Omental fat pad (tissue), 3 donors: ENCODE measurements at regions not wholly inside any gene's neighbourhood (a gene's known extent, or its start where the extent isn't known, plus 50 kb on each side); places are given as distances from the start of the nearest gene placed in this dataset. TPM values are rescaled to one million over a fixed set of nuclear protein-coding genes. Genes with fewer than 3 reads are reported as not detected.

Experiments
- ATAC-seq: fragments of 150-250 bp; one replicate; pipeline ENCODE4 v1.9.1; 2016; ENCODE audit warnings: mild to moderate bottlenecking, moderate library complexity; ENCODE audit not compliant: low FRiP score
- DNase-seq: peaks from one replicate; pipeline ENCODE4 v3.0.0-alpha.2; 2019; ENCODE audit warnings: low spot score
- small RNA-seq: library from RNA; depleted of rRNA; stranded (forward); fragments of <200 nt; gene quantifications from one replicate; pipeline ENCODE3, GENCODE V24; 2016
- TF ChIP-seq, protein P1 (sequence below), 3 donors: fragments of 450-650 bp; IDR thresholded peaks; one replicate each; pipeline ENCODE4 v1.5.1; 2016 to 2017; ENCODE audit warnings: antibody characterized with exemption in 3 of 3, mild to moderate bottlenecking in 3 of 3, moderate library complexity in 2 of 3

DNA sequence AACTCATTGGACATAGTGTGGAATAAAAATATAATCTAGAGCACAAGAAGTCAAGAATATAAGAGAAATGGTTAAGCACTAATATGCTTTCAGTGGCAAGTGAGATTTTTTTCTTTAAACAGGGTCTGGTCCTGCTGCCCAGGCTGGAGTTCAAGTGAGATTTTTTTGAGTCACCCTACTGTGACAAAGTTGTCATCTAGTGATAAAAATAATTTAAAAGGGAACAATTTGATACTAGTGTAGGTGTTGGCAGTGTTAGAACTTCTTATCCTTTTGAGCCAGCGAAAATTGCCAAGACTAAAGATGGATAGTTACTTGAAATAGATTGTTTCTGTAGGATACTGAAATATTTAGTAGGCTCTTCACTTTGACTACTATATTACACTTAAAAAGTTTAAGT is 67.9 kb upstream of the TECRL start:
- TF ChIP-seq, protein P1, sequence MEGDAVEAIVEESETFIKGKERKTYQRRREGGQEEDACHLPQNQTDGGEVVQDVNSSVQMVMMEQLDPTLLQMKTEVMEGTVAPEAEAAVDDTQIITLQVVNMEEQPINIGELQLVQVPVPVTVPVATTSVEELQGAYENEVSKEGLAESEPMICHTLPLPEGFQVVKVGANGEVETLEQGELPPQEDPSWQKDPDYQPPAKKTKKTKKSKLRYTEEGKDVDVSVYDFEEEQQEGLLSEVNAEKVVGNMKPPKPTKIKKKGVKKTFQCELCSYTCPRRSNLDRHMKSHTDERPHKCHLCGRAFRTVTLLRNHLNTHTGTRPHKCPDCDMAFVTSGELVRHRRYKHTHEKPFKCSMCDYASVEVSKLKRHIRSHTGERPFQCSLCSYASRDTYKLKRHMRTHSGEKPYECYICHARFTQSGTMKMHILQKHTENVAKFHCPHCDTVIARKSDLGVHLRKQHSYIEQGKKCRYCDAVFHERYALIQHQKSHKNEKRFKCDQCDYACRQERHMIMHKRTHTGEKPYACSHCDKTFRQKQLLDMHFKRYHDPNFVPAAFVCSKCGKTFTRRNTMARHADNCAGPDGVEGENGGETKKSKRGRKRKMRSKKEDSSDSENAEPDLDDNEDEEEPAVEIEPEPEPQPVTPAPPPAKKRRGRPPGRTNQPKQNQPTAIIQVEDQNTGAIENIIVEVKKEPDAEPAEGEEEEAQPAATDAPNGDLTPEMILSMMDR (IDR thresholded peaks at IDR 0.05), result no peak
- DNase-seq (no peak), ATAC-seq (no peak)

DNA sequence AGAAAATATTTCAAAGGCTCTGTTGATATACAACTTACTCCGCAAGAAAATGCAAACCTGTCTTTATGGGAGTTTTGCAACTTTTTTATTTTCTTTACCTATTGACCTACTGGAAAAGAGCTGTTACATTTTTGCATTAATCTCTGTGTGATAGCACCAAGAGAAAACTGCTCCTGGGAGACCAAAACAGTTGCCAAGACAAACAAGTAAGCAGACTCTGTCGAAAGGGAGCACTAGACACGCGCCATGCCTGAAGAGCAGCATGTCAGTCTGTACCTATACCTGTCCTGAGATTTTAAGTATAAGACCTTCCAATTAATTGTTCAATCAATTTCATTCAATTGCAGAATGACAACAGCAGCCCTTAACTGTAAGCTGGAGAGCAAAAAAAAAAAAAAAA is 56.0 kb upstream of the TECRL start:
- DNase-seq, result no peak
- TF ChIP-seq, protein P1 (IDR thresholded peaks at IDR 0.05), result no peak
- ATAC-seq, result no peak

DNA sequence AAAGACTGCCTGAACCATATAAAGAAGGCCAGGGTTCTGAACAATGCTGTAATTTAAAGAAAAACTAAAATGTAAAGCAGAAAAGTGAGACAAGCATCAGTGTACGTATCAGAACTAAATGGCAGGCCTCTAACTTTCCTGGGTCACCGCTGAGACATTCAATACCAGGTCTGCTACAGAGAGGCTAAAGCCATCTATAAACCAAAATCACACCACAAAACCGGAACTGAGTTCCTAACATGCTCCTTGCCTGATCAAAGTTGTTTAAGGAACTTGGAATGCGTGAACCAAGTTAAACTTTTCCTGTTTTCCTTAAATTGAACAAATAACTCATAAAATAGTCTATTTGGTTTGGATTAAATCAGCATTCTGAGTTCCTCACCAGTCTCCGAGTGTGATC is 55.3 kb upstream of the TECRL start:
- no peak for ATAC-seq
- DNase-seq, result no peak
- TF ChIP-seq, protein P1 (IDR thresholded peaks at IDR 0.05), result no peak

Small RNA genes in the stretch of these regions (small RNA-seq; reads per million reads assigned to genes)
- gene MTCO3P27, result not detected
- gene MTND4LP31, result not detected
